ENCODE measurements at regions not wholly inside any gene's neighbourhood (a gene's known extent, or its start where the extent isn't known, plus 50 kb on each side); places are given as distances from the start of the nearest gene placed in this dataset.
"Not testable (repeated sequence)": the region's sequence is repeated elsewhere in the genome, so short reads cannot be mapped to it uniquely, and the experiment has no call there.

- not testable (repeated sequence) for TF ChIP-seq ZNF407 (IDR thresholded peaks at IDR 0.05; ENCODE audit: low read depth); CTCF (IDR thresholded peaks at IDR 0.05 in 2 of 3, conservative IDR thresholded peaks at IDR 0.05 in 1 of 3; ENCODE audit: insufficient read depth in 2 of 3, low read depth in 1 of 3, low read length in 3 of 3); HMG20A (CRISPR knock-in tag; conservative IDR thresholded peaks at IDR 0.05); HNRNPLL (IDR thresholded peaks at IDR 0.05; ENCODE audit: low read depth, low read length, poor library complexity, severe bottlenecking); PREB (CRISPR knock-in tag; IDR thresholded peaks at IDR 0.05); GMEB1 (CRISPR knock-in tag; IDR thresholded peaks at IDR 0.05); EZH2 (IDR thresholded peaks at IDR 0.05; ENCODE audit: borderline replicate concordance, low read depth, low read length)
- TF ChIP-seq, protein P1, sequence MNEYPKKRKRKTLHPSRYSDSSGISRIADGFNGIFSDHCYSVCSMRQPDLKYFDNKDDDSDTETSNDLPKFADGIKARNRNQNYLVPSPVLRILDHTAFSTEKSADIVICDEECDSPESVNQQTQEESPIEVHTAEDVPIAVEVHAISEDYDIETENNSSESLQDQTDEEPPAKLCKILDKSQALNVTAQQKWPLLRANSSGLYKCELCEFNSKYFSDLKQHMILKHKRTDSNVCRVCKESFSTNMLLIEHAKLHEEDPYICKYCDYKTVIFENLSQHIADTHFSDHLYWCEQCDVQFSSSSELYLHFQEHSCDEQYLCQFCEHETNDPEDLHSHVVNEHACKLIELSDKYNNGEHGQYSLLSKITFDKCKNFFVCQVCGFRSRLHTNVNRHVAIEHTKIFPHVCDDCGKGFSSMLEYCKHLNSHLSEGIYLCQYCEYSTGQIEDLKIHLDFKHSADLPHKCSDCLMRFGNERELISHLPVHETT (CRISPR knock-in tag; conservative IDR thresholded peaks at IDR 0.05 in 1 of 2, IDR thresholded peaks at IDR 0.05 in 1 of 2): not testable (repeated sequence)
- TF ChIP-seq, protein P2, sequence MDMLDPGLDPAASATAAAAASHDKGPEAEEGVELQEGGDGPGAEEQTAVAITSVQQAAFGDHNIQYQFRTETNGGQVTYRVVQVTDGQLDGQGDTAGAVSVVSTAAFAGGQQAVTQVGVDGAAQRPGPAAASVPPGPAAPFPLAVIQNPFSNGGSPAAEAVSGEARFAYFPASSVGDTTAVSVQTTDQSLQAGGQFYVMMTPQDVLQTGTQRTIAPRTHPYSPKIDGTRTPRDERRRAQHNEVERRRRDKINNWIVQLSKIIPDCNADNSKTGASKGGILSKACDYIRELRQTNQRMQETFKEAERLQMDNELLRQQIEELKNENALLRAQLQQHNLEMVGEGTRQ (CRISPR knock-in tag; IDR thresholded peaks at IDR 0.05): not testable (repeated sequence)
Observed at GRCh38 chr10:32177594-32177993, 121.4 kb upstream of the KIF5B start.

Measured in K562 (cell line).